Activated CD8-positive, alpha-beta memory T cell treated with anti-CD3 and anti-CD28 coated beads for 48 hours (primary cell): ENCODE measurements at regions not wholly inside any gene's neighbourhood (a gene's known extent, or its start where the extent isn't known, plus 50 kb on each side); places are given as distances from the start of the nearest gene placed in this dataset.
"Not testable (repeated sequence)": the region's sequence is repeated elsewhere in the genome, so short reads cannot be mapped to it uniquely, and the experiment has no call there.

ENCODE experiments used
- DNase-seq, 3 experiments: peaks; one replicate each; pipeline ENCODE4 v3.0.0-alpha.2; 2020; ENCODE audit warnings: low read depth in 2 of 3, low spot score in 2 of 3

DNA sequence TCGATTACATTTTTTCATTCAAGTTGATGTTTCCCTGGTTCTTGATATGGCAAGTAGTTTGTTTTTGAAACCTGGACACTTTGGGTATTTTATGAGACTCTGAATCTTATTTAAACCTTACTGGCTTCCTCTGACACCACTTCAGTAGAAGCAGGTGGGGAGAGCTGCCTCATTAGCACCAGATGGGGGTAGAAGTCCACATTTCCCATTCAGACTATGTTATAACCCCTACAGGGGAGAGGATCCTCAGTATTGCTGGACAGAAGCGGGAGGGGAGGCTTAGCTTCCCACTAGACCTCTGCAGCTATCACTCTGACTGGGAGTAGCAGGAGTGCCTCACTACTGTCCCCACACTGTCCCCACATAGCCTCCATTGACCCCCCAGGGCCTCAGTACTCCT lies 145.3 kb upstream of the SLC35G4 start:
- no peak for DNase-seq

DNA sequence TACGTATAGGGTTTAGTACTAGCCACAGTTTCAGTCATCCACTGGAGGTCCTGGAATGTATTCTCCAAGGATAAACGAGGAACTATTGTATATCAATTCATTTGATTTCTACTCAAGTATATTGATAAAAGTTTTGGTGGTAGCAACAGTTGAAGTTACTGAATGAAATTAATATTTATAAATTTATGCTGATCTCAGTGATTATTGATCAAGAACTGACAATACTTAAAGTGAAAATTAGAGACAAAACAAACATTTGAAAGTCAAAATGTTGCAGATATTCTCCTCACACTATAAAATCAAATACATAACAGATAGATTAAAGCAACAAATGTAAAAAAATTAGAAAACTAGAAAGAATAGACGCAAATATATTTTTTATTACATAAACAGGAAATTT lies 150.9 kb upstream of the SLC35G4 start:
- no peak for DNase-seq

DNA sequence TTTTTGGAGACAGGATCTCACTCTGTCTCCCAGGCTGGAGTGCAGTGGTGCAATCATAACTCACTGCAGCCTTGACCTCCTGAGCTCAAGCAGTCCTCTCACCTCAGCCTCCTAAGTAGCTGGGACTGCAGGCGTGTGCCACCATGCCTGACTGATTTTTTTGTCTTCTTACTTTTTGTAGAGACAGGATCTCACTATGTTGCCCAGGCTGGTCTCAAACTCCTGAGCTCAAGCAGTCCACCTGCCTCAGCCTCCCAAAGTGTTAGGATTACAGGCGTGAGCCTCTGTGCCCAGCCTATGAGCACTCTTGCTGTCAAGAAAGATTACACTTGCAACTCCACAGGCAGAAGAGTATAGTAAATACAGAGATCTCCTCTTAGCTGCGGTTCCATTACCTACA lies 151.5 kb upstream of the SLC35G4 start:
- DNase-seq = not testable (repeated sequence)

DNA sequence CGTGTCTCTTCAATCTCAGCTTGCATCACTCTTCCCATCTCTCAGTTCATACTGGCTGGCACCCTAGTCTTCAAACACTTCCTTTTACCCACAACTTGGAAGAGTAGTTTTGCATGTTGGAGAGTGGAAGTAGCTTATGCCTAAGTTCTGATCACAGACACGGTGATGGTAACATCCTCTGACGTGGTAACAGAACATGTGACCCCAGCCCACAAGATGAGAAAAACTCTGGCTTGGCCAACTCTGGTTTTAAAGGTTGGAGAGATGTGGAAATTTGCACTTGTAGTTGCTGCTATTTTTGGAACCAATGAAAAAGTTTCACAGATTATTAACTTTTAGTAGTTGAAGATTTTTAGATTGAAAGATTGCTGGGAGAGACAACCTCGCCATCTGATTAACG lies 155.4 kb upstream of the SLC35G4 start:
- no peak for DNase-seq

DNA sequence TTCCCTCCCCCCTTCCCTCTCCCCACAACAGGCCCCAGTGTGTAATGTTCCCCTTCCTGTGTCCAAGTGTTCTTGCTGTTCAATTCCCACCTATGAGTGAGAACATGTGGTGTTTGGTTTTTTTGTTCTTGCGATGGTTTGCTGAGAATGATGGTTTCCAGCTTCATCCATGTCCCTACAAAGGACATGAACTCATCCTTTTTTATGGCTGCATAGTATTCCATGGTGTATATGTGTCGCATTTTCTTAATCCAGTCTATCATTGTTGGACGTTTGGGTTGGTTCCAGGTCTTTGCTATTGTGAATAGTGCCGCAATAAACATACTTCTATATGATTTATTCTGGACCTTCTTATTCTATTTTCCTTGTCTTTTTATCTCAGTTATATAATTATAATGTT lies 165.2 kb upstream of the SLC35G4 start:
- DNase-seq = not testable (repeated sequence)

DNA sequence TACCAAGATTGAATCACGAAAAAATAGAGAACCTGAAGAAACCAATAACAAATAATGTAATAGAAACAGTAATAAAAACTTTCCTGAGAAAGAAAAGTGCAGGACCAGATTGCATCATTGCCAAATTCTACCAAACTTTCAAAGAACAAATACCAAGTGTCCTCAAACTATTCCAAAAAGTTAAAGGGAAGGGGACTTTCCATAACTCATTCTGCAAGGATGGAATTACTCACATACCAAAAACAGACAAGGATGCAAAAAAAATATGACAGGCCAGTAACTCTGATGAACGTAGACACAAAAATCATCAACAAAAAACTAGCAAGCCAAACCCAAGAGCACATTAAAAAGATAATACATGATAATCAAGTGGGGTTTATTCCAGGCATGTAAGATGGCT lies 172.3 kb upstream of the SLC35G4 start:
- no peak for DNase-seq

DNA sequence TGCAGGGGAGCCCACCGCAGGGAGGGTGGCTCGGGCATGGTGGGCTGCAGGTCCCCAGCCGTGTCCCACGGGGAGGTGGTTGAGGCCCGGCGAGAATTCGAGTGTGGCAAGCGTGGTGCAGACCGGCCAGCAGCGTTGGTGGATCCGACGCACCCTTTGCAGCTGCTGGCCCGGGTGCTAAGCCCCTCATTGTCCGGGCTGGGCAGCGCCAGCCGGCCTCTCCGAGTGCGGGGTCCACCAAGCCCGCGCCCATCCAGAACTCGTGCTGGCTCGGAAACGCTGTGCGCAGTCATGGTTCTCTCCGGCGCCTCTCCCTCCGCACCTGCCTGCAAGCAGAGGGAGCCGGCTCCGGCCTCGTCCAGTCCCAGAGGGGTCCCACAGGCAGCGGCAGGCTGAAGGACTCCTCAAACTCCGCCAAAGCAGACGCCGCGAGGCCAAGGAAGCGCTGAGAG lies 177.0 kb upstream of the SLC35G4 start:
- DNase-seq = no peak

DNA sequence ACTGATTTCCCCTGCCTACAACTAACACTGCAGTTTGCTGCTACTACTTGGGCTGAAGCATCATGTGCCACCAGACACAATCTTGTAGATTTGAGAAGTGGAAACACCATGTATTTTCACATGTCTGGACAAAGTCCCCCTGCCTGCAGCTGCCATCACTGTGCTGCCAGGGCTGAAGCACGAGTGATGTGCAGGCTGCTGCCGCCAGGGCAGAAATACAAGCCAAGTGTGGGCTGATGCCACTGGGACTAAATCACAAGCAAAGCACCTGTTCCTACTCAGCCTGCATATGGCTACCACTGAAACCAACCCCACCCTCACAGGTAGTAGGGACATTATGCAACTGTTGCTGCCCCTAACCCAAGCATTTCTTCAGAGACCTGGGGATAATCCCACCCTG lies 179.5 kb upstream of the SLC35G4 start:
- DNase-seq = no peak

DNA sequence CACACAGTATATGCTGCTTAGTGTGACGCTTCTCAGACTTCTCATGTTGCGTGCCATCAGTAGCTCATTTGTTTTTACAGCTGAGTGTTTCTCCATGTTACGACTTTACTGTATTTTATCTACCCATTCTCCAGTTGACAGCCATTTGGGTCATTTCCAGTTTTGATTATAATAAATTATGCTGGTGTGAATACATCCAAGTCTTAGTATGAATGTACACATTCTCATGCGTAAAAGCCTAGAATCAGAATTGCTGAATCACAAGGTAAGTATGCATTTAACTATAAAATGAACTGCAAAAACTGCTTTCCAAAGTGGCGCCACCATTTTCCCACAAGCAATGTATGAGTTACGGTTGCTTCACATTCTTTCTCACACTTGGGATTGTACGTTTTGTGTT lies 184.2 kb upstream of the SLC35G4 start:
- no peak for DNase-seq

DNA sequence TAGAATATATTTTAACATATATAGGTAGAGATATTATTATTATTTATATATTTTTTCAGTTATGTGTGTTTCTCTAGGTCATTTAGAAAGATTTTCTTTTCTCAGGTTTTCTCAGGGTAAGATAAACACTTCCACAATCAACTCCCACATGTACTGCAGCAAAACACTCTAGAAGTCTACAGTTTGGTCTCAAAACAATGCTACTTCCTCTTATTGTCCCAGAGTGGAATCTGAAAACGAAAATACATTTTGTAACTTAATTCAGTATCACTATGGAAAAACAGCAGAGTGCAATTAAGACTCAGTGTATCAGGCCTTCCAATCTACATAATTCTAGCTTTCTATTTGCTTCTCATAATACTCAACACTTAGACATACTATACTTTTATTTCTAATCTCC lies 190.1 kb upstream of the SLC35G4 start:
- DNase-seq = no peak

DNA sequence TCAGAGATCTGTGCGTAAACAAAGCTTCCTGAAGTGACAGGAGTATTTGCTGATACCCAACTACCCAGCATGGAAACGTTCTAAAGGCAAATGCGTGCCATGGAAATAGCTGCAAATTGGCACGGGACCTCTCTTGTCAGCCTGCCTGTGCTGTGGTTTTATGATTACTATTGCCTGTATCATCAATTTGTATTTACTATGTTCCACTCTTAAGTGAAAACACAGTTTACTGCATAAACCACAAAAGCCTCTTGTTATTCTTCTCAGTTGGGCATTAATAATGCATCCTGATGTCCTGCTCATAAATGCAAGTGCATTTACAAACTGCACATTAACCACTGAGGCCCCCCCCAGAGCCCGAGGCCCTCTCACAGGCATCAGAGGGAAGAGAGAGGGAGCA lies 196.6 kb upstream of the SLC35G4 start:
- no peak for DNase-seq

DNA sequence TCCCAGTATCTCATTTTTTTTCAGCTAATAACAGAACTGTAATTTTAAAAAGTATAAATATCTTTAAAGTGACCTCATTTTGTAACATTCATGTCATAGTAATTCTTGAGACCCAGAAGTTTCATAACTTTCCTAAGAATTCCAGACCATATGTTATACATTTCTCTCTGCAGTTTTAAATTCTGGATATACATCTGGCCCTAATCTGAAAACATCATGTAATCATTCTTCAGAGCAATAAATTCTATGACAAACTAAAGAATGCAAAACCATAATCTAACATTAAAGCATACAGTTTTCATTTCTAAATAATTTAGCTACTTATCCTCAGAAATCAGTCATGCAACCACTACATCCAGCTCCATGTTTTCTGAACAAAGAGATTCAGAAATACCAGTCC lies 198.3 kb upstream of the SLC35G4 start:
- no peak for DNase-seq

DNA sequence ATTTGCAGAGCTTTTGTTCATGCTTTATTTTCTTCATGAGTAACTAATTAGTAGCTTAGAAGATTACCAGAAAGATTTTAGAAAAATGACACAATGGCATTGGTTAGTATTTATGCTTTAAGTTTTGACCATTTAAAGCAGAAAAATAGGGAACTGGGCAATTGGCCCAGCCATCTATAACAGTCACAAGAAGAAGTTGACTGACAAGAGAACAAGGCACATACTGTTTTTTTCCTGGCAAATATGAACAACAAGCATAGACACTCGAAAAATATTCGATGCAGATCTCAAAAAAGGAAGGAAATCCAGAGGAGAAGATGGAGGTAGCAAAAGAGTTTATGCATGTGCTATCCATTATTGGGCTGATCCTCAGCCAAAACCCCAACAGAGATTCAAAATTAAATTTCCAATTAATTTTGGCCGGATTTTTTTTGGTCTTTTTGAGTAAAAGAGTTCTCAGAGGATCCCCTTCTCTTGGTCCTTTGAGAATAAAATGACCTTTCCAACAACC lies 200.8 kb upstream of the SLC35G4 start:
- DNase-seq = no peak

DNA sequence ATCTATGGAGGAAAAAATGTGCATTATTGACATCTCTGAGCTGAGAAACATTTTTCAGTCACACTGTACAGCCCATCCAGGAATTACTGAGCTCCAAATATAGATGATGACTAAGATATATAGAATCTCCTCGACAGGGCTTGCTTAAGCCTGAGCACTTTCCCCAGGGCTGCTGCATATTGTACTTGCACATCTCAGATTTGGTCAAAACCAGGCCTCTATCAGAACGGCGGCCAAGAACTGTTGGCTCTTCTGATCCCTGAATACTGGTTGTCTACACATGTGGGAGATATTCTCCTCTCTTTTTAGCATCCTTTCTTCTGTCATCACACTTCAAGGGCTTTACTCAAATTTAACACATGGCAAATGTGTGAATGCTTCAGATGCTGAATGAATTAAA lies 201.5 kb upstream of the SLC35G4 start:
- no peak for DNase-seq

DNA sequence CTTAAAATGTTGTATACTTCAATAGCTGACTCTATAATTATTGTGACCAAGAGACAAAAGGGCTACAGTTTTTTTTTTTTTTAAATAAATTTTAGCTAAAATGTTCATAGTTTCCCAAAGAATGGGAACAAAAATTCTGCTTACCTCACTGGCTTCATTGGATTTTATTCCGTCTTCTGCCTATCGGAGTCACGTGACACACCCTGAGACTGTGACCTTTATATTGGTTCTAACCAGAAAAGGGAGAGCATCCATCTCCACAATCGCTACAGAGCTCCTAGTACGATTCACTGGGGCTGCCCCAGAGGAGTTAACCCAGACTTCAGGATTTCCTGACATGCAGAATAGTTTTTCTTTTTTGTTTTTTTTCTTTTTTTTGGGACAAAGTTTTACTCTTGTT lies 203.6 kb upstream of the SLC35G4 start:
- DNase-seq = no peak

DNA sequence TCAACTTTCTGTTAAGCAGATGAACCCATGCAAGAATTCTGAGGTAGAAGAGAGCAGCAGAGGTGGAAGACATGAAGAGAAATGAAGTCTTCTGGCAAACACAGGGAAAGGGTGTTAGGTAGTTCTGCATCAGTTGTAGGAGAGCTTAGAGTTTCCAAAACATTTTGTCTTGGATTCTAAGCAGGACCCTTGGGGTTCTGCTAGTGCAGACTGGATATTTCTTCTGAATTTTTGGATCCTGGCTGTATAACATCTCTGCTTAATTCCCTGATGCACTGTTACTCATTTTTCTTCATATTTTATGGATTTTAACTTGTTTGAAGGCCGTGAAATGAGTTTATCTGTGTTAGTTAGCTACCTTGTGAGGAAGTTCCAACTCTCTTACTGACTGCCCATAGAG lies 208.7 kb upstream of the SLC35G4 start:
- DNase-seq = no peak

DNA sequence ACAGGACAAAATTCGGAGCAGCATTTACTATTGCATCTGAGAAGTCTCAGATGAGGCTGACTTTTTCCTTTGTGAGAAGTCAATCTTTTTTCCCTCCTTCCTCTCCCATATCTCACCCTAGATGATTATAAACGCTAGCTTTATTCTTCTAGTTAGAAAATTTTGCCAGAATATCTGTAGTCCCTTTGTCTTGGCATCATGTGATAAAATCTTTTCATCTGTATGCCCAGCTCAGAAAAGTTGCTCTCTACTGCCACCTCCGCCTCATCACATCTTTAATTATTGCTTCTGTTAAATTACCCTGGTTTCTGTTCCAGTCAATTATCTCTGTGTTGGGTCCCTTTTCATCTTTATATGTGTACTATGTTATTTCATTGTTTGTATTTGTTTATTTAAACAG lies 210.8 kb upstream of the SLC35G4 start:
- DNase-seq = no peak

DNA sequence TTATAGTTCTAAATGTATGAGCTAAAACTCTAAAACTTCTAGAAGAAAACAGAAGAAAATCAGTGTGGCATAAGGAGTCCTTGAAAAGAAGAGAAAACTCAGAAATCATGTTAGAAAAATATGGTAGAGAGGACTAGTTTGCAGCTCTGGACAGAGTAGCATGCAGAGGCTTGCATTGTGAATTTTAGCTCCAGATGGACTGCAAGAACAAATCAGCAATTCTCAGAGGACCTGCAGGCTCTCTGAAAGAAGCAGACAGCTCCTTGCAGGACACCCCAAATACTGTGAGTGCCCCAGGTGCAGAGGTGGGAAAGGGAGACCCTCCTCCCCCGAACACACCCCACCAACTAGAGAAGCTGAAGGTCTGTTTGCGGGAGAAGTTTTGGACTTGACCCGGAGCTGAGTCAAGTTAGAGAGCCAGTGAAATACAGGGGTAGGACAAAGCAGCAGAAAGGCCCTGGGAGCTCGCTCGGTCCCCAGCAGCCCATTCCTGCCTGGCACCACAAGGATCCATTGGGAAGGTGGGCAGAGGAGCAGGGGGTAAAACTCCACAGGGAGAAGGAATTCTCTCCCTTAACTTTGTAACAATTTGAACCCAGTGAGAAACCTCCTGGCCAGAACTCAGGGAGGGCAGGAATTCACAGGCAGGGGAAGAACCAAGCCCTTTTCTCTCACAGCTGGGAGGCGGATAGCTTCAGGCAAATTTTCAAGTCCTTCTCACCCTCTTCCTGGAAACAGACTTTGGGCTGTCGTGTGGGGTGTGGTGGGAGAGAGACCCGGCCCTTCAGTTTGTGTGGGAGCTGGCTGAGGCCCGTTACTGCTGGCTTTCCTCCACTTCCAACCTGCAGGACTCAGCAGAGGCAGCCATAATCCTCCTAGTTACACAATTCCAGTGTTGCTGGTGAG lies 216.2 kb upstream of the SLC35G4 start:
- no peak for DNase-seq

DNA sequence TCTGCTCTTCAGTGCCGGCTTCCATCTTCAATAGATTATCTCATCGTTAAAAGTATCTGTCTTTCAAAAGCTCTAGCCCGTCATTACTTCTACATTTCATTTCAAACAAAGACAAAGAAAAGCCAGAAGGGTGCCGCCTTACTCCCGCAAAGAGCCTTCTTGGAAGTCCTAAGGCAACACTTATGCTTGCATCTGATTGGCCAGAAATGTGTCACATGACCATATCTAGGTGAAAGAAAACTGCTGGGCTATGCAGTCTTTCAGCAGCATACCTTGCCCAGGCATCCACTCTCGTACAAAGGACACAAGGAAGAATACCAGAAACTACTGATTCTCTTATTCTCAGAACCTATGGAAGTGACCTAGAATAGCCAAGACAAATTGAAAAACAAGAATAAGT lies 217.1 kb upstream of the SLC35G4 start:
- DNase-seq = no peak

DNA sequence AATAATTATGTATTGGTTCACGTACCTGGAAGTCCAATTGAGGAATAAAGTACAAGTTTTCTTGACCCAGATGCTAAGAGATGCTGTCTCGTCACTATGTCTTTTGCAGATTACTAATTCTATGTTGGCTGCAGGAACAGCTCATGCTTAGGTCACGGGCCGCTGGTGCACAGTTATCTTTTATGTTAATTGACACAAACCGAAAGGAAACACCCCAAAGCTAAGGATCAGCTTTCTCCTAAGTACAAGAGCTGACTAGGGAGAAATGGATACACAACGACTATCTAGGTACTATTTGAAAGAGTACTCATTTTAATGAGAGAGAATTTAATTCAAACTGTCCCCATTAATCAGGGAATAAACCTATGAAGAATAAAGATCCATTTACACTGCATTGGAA lies 217.7 kb upstream of the SLC35G4 start:
- no peak for DNase-seq

DNA sequence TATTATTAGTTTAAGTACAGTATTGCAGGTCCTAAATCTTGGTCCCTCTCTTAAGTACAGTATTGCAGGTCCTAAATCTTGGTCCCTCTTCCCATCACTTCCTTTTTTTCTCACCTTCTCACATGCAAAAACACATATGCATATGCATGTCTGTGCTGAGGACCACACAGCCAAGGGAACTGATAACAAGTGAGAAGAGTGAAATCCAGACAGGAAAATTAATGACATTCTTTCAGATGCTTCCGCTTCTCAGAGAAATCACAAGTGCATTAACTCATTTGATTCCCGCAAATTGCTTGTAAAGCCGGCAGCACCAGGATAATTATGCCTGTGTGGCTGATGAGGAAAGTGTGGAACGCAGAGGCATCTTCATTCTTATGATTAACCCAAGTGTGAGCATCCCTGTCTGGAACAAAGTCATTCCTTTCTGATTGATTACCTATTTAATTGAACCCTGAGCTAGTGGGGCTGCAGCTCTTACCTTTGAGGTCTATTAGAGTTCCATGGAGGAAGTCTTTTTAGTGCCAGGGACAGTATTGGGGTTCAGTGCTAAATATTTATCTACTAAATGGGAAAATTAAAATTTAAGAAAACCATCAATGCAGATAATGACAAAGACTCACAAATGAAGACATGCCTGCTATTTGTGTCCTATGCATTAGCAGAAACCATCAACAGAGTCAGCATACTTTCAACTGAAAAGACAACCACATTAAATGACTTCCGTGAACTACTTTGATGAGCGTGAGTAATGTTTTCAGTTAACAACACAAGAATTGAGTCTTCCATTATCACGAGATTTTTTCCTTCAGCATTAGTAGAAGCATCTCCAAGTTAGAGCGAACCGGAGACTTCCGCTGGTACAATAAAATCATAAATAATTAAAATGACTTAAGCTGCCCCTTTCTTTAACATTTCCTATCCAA lies 220.4 kb upstream of the SLC35G4 start:
- DNase-seq = no peak

DNA sequence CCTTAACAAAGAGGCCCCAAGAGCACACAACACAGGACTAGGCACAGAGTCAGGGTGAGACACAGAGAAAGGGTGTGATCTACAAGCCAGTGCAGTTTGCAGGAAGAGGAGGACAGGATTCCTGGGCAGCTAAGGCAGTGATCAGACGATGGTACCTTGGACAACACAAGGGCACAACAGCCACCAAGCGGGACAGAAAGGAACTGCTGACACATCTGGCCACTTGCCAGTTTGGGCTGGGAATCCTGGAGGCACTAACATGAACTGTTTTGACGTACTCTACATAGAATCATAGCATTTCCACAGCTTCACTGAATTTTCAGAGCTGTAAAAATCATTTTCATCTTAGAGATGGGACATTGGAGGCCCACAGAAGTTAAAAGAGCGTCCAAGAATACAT lies 221.5 kb upstream of the SLC35G4 start:
- DNase-seq = no peak
